Stimulated activated CD4-positive, alpha-beta T cell treated with anti-CD3 and anti-CD28 coated beads, Interleukin-12 subunit alpha, Interleukin-12 subunit beta, amount 100 ng/mL, for 48 hours (primary cell): ENCODE measurements at regions not wholly inside any gene's neighbourhood (a gene's known extent, or its start where the extent isn't known, plus 50 kb on each side); places are given as distances from the start of the nearest gene placed in this dataset.
A peak's percentile ranks its signal among the peaks of the same experiment; 100 is the strongest.

Experiments used
- DNase-seq, 3 donors: peaks; one replicate each; pipeline ENCODE4 v3.0.0-alpha.2; 2020; ENCODE audit warnings: low read depth in 2 of 3, low spot score in 1 of 3

- DNase-seq = no peak
Observed at GRCh38 chr14:100436745-100437406, 113.7 kb downstream of the SLC25A47 start.

- no peak for DNase-seq
Observed at GRCh38 chr14:100438271-100438670, 115.1 kb downstream of the SLC25A47 start.

- peak; percentile 18 to 40 (median 23) for DNase-seq
Observed at GRCh38 chr14:100438678-100439592, 115.8 kb downstream of the SLC25A47 start.

- no peak for DNase-seq
Observed at GRCh38 chr14:100439781-100440180, 116.6 kb downstream of the SLC25A47 start.

GRCh38 chr14:100440207-100440631 lies 117.1 kb downstream of the SLC25A47 start:
- no peak for DNase-seq

GRCh38 chr14:100440758-100441203 lies 117.6 kb downstream of the SLC25A47 start:
- no peak for DNase-seq

GRCh38 chr14:100441271-100441947 lies 118.3 kb downstream of the SLC25A47 start:
- no peak for DNase-seq

- DNase-seq = no peak
Observed at GRCh38 chr14:100442036-100442435, 118.9 kb downstream of the SLC25A47 start.

GRCh38 chr14:100442498-100443490 lies 119.7 kb downstream of the SLC25A47 start:
- DNase-seq = no peak

GRCh38 chr14:100443603-100444002 lies 120.5 kb downstream of the SLC25A47 start:
- no peak for DNase-seq

- DNase-seq = no peak
Observed at GRCh38 chr14:100445436-100446088, 122.4 kb downstream of the SLC25A47 start.

GRCh38 chr14:100446572-100446971 lies 123.4 kb downstream of the SLC25A47 start:
- no peak for DNase-seq

- DNase-seq = no peak
Observed at GRCh38 chr14:100448376-100448775, 125.2 kb downstream of the SLC25A47 start.

GRCh38 chr14:100449225-100449987 lies 126.3 kb downstream of the SLC25A47 start:
- no peak for DNase-seq

- DNase-seq = no peak
Observed at GRCh38 chr14:100450049-100450448, 126.9 kb downstream of the SLC25A47 start.

GRCh38 chr14:100450736-100451135 lies 127.6 kb downstream of the SLC25A47 start:
- DNase-seq = no peak

- no peak for DNase-seq
Observed at GRCh38 chr14:100451264-100451663, 128.1 kb downstream of the SLC25A47 start.

- no peak for DNase-seq
Observed at GRCh38 chr14:100453930-100454329, 130.8 kb downstream of the SLC25A47 start.

- no peak for DNase-seq
Observed at GRCh38 chr14:100454437-100454836, 131.3 kb downstream of the SLC25A47 start.
